Naive B cell (primary cell): ENCODE measurements at regions not wholly inside any gene's neighbourhood (a gene's known extent, or its start where the extent isn't known, plus 50 kb on each side); places are given as distances from the start of the nearest gene placed in this dataset.
A peak's percentile ranks its signal among the peaks of the same experiment; 100 is the strongest.
"Not testable (repeated sequence)": the region's sequence is repeated elsewhere in the genome, so short reads cannot be mapped to it uniquely, and the experiment has no call there.

ENCODE experiments used
- ATAC-seq, 2 donors: fragments of 150-1000 bp; cut with Tn5 transposase; 2 replicates each; pipeline ENCODE4 v1.10.0; 2021; ENCODE audit warnings: low read depth in 2 of 2, mild to moderate bottlenecking in 2 of 2, moderate library complexity in 2 of 2
- DNase-seq: peaks from one replicate; pipeline ENCODE4 v3.0.0; 2022
- H3K27ac Mint-ChIP-seq, 6 donors: one replicate each; pipeline ENCODE4 v1.8.0; 2020 to 2022; ENCODE audit warnings: mild to moderate bottlenecking in 6 of 6, mixed read lengths in 6 of 6, moderate library complexity in 5 of 6, inconsistent platforms in 2 of 6
- H3K27me3 Mint-ChIP-seq, 3 donors: one replicate each; pipeline ENCODE4 v1.8.0; 2021 to 2022; ENCODE audit warnings: mixed read lengths in 3 of 3, mild to moderate bottlenecking in 1 of 3
- H3K36me3 Mint-ChIP-seq, 2 donors: one replicate each; pipeline ENCODE4 v1.8.0; 2020 to 2022; ENCODE audit warnings: mixed read lengths in 2 of 2, inconsistent platforms in 1 of 2, mild to moderate bottlenecking in 1 of 2
- H3K4me1 Mint-ChIP-seq, 3 donors: one replicate each; pipeline ENCODE4 v1.8.0; 2020 to 2022; ENCODE audit warnings: mixed read lengths in 3 of 3, inconsistent platforms in 1 of 3, mild to moderate bottlenecking in 1 of 3, moderate library complexity in 1 of 3
- H3K4me3 Mint-ChIP-seq, 8 donors: one replicate each; pipeline ENCODE4 v1.8.0; 2020 to 2022; ENCODE audit warnings: mild to moderate bottlenecking in 8 of 8, mixed read lengths in 8 of 8, moderate library complexity in 8 of 8, inconsistent platforms in 2 of 8
- H3K9me3 Mint-ChIP-seq, 7 donors: one replicate each; pipeline ENCODE4 v1.8.0; 2020 to 2022; ENCODE audit warnings: mixed read lengths in 7 of 7, mild to moderate bottlenecking in 5 of 7, inconsistent platforms in 2 of 7, moderate library complexity in 1 of 7

- H3K27ac Mint-ChIP-seq = peak overlapping the region in 1 of 6 donors; percentile 78
- H3K4me1 Mint-ChIP-seq = no peaks in the 10 kb centered on the region
- no peak overlapping the region for H3K4me3 Mint-ChIP-seq
- no peak for ATAC-seq
- no peaks in the 10 kb centered on the region for H3K9me3 Mint-ChIP-seq
- H3K36me3 Mint-ChIP-seq = no peaks in the 10 kb centered on the region
- peaks cover 22 to 44% (median 29%) of the 10 kb centered on the region in 3 donors for H3K27me3 Mint-ChIP-seq
- no peak for DNase-seq
Measured at GRCh38 chr9:78439866-78440830, 143.2 kb downstream of the PSAT1 start.

DNA sequence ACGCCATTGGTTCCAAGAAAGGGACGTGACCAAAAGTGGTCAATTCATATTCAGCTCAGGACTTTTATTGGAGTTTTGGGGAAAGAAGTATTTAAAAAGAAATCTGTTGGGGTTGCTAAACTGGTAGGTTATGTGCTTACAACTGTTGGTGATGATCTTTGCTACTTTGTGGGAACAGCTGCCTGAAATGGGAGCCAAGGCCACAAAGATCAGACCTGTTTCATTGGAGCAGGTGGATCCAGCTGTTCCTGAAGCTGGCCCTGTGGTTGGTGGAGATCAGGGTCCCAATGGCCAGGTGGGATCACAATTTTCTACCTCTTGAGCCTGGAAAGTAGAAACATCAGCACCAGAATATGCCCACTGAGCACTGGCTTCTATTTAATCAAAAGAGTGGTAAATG lies 144.5 kb downstream of the PSAT1 start:
- H3K9me3 Mint-ChIP-seq = no peaks in the 10 kb centered on the region
- DNase-seq = no peak
- H3K36me3 Mint-ChIP-seq = no peaks in the 10 kb centered on the region
- peaks cover 17 to 39% (median 24%) of the 10 kb centered on the region in 3 donors for H3K27me3 Mint-ChIP-seq
- H3K4me3 Mint-ChIP-seq = no peak overlapping the region
- H3K27ac Mint-ChIP-seq = no peak overlapping the region
- no peak for ATAC-seq
- no peaks in the 10 kb centered on the region for H3K4me1 Mint-ChIP-seq

GRCh38 chr9:78441822-78442431 lies 145.0 kb downstream of the PSAT1 start:
- Mint-ChIP-seq H3K27ac (no peak overlapping the region), H3K9me3 (peaks cover 0 to 2% (median 0%) of the 10 kb centered on the region in 7 donors), H3K4me1 (no peaks in the 10 kb centered on the region), H3K36me3 (no peaks in the 10 kb centered on the region), H3K4me3 (no peak overlapping the region), H3K27me3 (peaks cover 14 to 34% (median 21%) of the 10 kb centered on the region in 3 donors)
- DNase-seq = no peak
- ATAC-seq = no peak

DNA sequence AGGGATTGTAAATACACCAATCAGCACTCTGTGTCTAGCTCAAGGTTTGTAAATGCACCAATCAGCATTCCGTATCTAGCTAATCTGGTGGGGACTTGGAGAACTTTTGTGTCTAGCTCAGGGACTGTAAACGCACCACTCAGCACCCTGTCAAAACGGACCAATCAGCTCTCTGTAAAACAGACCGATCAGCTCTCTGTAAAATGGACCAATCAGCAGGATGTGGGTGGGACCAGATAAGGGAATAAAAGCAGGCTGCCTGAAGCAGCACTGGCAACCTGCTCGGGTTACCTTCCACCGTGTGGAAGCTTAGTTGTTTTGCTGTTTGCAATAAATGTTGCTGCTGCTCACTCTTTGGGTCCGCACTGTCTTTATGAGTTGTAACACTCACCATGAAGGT lies 145.7 kb downstream of the PSAT1 start:
- H3K9me3 Mint-ChIP-seq, DNase-seq, ATAC-seq, H3K4me3 Mint-ChIP-seq, H3K36me3 Mint-ChIP-seq, H3K4me1 Mint-ChIP-seq, H3K27ac Mint-ChIP-seq: not testable (repeated sequence)
- peaks cover 14 to 27% (median 16%) of the 10 kb centered on the region in 3 donors for H3K27me3 Mint-ChIP-seq

DNA sequence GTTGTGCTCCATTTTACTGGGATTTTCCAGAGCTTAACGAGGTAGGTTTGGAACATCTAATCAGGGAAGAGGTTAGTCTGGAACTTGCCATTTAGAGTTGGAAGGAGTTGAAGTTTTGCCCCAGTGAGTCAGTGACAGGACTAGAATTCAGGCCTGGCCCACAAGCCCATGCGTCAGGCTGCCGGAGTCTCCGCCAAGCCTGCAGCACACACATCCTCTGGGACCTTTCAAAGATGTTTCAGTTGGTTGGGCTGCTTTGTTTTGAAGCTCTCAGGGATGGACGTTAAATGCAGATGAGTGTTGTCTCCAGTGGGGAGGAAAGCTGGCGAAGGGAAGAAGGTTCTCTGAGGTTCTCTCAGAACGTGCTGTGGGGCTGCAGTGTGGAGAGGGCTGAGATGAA lies 147.0 kb downstream of the PSAT1 start:
- DNase-seq (no peak), ATAC-seq (no peak)
- Mint-ChIP-seq H3K36me3 (no peaks in the 10 kb centered on the region), H3K4me1 (no peaks in the 10 kb centered on the region), H3K27me3 (peaks cover 5 to 14% (median 6%) of the 10 kb centered on the region in 3 donors), H3K27ac (no peak overlapping the region), H3K9me3 (peaks cover 0 to 4% (median 0%) of the 10 kb centered on the region in 7 donors), H3K4me3 (no peak overlapping the region)

- Mint-ChIP-seq H3K4me1 (no peaks in the 10 kb centered on the region), H3K36me3 (no peaks in the 10 kb centered on the region), H3K27ac (no peak overlapping the region), H3K27me3 (peaks cover 0 to 18% (median 8%) of the 10 kb centered on the region in 3 donors), H3K4me3 (no peak overlapping the region), H3K9me3 (peaks cover 0 to 4% (median 0%) of the 10 kb centered on the region in 7 donors)
- DNase-seq (no peak), ATAC-seq (no peak)
Measured at GRCh38 chr9:78448960-78449673, 152.2 kb downstream of the PSAT1 start.

GRCh38 chr9:78453450-78453849 lies 156.5 kb downstream of the PSAT1 start:
- no peaks in the 10 kb centered on the region for H3K36me3 Mint-ChIP-seq
- H3K9me3 Mint-ChIP-seq = peaks cover 0 to 8% (median 0%) of the 10 kb centered on the region in 7 donors
- no peak for ATAC-seq
- H3K4me1 Mint-ChIP-seq = no peaks in the 10 kb centered on the region
- peak overlapping the region in 1 of 8 donors; percentile 71 for H3K4me3 Mint-ChIP-seq
- peaks cover 0 to 18% (median 8%) of the 10 kb centered on the region in 3 donors for H3K27me3 Mint-ChIP-seq
- DNase-seq = no peak
- H3K27ac Mint-ChIP-seq = peak overlapping the region in 1 of 6 donors; percentile 54

DNA sequence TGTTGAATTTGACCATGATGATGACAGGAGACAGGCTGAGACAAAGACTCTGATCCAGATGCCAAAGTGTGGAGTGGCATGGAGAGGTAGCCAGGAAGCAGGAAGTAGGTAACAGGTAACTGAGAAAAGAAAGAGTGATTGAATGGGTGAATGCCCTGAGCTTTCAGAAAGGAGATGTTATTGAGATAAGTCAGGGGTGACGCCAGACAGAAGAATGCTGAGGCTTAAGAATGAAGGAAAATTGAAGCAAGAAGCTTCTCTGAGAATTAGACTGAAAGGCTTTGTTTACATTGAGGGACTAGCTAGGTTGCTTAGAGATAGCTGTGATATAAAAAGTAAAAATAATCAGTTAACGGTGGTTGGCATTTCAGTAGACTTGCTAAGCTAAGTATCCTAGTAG lies 165.7 kb downstream of the PSAT1 start:
- H3K4me1 Mint-ChIP-seq = no peaks in the 10 kb centered on the region
- ATAC-seq (no peak), DNase-seq (no peak)
- H3K27me3 Mint-ChIP-seq = peaks cover 0 to 6% (median 0%) of the 10 kb centered on the region in 3 donors
- peak overlapping the region in 1 of 6 donors; percentile 2 for H3K27ac Mint-ChIP-seq
- H3K4me3 Mint-ChIP-seq = no peak overlapping the region
- H3K36me3 Mint-ChIP-seq = no peaks in the 10 kb centered on the region
- peaks cover 3 to 40% (median 14%) of the 10 kb centered on the region in 7 donors for H3K9me3 Mint-ChIP-seq

- Mint-ChIP-seq H3K9me3 (peaks cover 3 to 29% (median 14%) of the 10 kb centered on the region in 7 donors), H3K27ac (no peak overlapping the region), H3K4me3 (no peak overlapping the region), H3K4me1 (no peaks in the 10 kb centered on the region), H3K27me3 (peaks cover 0 to 6% (median 0%) of the 10 kb centered on the region in 3 donors), H3K36me3 (no peaks in the 10 kb centered on the region)
- no peak for DNase-seq
- no peak for ATAC-seq
Measured at GRCh38 chr9:78463750-78464149, 166.8 kb downstream of the PSAT1 start.

DNA sequence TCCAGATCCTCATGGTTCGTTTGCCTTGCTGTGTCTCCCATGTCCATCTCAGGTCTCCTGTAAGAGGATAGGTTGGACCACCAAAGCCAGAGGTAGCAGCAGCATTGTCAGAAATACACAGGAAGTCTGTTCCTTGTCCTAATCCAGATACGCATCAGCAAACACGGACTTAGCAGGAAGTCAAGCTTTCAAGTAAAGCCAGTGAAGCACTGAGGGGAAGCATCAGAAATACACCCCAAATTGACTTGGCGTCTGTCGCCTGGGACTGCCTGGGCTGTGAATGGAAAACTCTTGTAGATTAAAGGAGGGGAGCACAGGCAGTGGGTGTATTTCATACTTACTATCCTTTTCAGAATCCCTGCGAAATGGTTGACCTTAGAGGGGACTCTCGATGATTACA lies 171.3 kb downstream of the PSAT1 start:
- ATAC-seq (no peak), DNase-seq (no peak)
- H3K4me3 Mint-ChIP-seq = no peak overlapping the region
- no peaks in the 10 kb centered on the region for H3K36me3 Mint-ChIP-seq
- H3K27ac Mint-ChIP-seq = no peak overlapping the region
- H3K4me1 Mint-ChIP-seq = no peaks in the 10 kb centered on the region
- H3K9me3 Mint-ChIP-seq = no peaks in the 10 kb centered on the region
- H3K27me3 Mint-ChIP-seq = no peaks in the 10 kb centered on the region

DNA sequence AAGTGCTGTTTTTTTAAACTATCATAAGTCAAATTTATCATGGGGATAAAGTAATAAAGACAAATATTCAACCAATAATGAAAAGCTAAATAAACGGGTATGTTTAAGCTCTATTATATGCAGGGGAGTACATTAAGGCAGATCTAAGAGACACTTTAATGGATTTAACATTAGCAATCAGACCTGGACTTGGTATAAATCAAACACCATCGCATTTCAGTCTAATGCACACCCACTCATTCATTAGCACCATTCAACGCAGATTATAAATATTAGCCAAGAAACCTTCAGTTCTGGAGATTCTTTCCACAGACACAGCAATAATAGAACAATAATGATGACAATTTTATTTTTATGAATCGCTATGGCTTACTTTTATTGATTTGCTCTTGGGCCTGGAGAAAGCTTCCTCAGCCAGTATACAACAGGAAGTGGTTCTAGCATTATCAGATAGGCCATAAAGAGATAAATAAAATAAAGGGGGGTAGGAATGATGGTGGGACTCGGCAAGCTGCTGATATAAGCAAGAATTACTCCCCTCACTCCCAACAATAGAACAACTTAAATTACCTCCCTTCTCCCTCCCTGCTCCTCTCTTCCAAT lies 172.2 kb downstream of the PSAT1 start:
- no peak for DNase-seq
- Mint-ChIP-seq H3K4me3 (no peak overlapping the region), H3K36me3 (no peaks in the 10 kb centered on the region), H3K27me3 (no peaks in the 10 kb centered on the region), H3K4me1 (no peaks in the 10 kb centered on the region), H3K9me3 (peaks cover 0 to 2% (median 0%) of the 10 kb centered on the region in 7 donors), H3K27ac (no peak overlapping the region)
- ATAC-seq = no peak

DNA sequence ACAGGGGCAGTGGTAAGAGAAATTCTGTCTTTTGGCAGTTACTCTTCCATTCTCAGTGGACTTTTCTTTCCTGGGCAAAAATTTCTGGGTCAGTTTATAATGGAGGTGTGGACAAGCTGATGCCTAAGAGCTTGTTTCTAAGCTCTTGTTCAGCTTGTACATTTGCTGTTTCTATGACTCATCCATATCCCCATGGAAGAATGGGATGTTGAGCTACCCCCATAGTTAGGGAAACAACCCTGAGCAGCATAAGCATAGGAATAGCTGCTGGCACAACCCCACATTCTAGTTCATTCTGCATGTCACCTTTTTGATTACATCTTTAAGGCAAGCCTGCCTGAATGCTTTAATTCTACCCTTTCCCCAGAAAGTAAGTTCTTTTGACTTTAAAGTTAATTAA lies 173.3 kb downstream of the PSAT1 start:
- H3K9me3 Mint-ChIP-seq = peaks cover 0 to 2% (median 0%) of the 10 kb centered on the region in 7 donors
- DNase-seq (no peak), ATAC-seq (no peak)
- no peak overlapping the region for H3K27ac Mint-ChIP-seq
- no peak overlapping the region for H3K4me3 Mint-ChIP-seq
- H3K27me3 Mint-ChIP-seq = no peaks in the 10 kb centered on the region
- no peaks in the 10 kb centered on the region for H3K36me3 Mint-ChIP-seq
- H3K4me1 Mint-ChIP-seq = no peaks in the 10 kb centered on the region

- no peaks in the 10 kb centered on the region for H3K4me1 Mint-ChIP-seq
- no peaks in the 10 kb centered on the region for H3K27me3 Mint-ChIP-seq
- H3K27ac Mint-ChIP-seq = no peak overlapping the region
- DNase-seq (no peak), ATAC-seq (no peak)
- no peaks in the 10 kb centered on the region for H3K36me3 Mint-ChIP-seq
- H3K4me3 Mint-ChIP-seq = no peak overlapping the region
- H3K9me3 Mint-ChIP-seq = peaks cover 0 to 2% (median 0%) of the 10 kb centered on the region in 7 donors
Measured at GRCh38 chr9:78470741-78471140, 173.8 kb downstream of the PSAT1 start.
